GM20000 (cell line): ENCODE measurements at regions not wholly inside any gene's neighbourhood (a gene's known extent, or its start where the extent isn't known, plus 50 kb on each side); places are given as distances from the start of the nearest gene placed in this dataset.

Experiments used
- DNase-seq: peaks from one replicate; pipeline ENCODE4 v3.0.0; 2012; ENCODE audit warnings: low spot score
- CTCF ChIP-seq: IDR thresholded peaks from 2 replicates; pipeline ENCODE4 v1.5.1; 2012; ENCODE audit warnings: mild to moderate bottlenecking, control low read depth; ENCODE audit errors: extremely low read depth, missing control alignments

GRCh38 chr1:38696371-38696770 lies 163.2 kb downstream of the RRAGC start:
- TF ChIP-seq CTCF = no peak
- DNase-seq = no peak

GRCh38 chr1:38693759-38694158 lies 165.8 kb downstream of the RRAGC start:
- no peak for TF ChIP-seq CTCF
- no peak for DNase-seq

- no peak for DNase-seq
- TF ChIP-seq CTCF = no peak
Measured at GRCh38 chr1:38693031-38693430, 166.5 kb downstream of the RRAGC start.

GRCh38 chr1:38690790-38691449 lies 168.7 kb downstream of the RRAGC start:
- TF ChIP-seq CTCF = no peak
- DNase-seq = no peak

- no peak for DNase-seq
- TF ChIP-seq CTCF = no peak
Measured at GRCh38 chr1:38686927-38687255, 172.7 kb downstream of the RRAGC start.

GRCh38 chr1:38686167-38686926 lies 173.2 kb downstream of the RRAGC start:
- no peak for TF ChIP-seq CTCF
- no peak for DNase-seq

- no peak for DNase-seq
- no peak for TF ChIP-seq CTCF
Measured at GRCh38 chr1:38685388-38685787, 174.2 kb downstream of the RRAGC start.
